OCI-LY7 (cell line): ENCODE measurements at regions not wholly inside any gene's neighbourhood (a gene's known extent, or its start where the extent isn't known, plus 50 kb on each side); places are given as distances from the start of the nearest gene placed in this dataset.

Experiments used
- CTCF ChIP-seq: fragments of 200-600 bp; sonication (generic); conservative IDR thresholded peaks from 2 replicates; pipeline ENCODE4 v1.5.1; 2014; ENCODE audit warnings: mild to moderate bottlenecking, antibody characterized with exemption, low read length, moderate library complexity, mixed read lengths
- EZH2phosphoT487 ChIP-seq: fragments of 200-600 bp; sonication (generic); IDR thresholded peaks from 2 replicates; pipeline ENCODE4 v1.6.1; 2018; ENCODE audit warnings: low read depth, borderline replicate concordance, mild to moderate bottlenecking, mixed run types, antibody characterized with exemption, low read length, moderate library complexity, mixed read lengths

GRCh38 chr14:97730706-97731105 lies 933.5 kb downstream of the VRK1 start:
- no peak for TF ChIP-seq CTCF
- TF ChIP-seq EZH2phosphoT487: no peak
